GM18870 (cell line): ENCODE measurements at regions not wholly inside any gene's neighbourhood (a gene's known extent, or its start where the extent isn't known, plus 50 kb on each side); places are given as distances from the start of the nearest gene placed in this dataset.
"Not testable (repeated sequence)": the region's sequence is repeated elsewhere in the genome, so short reads cannot be mapped to it uniquely, and the experiment has no call there.

Experiments
- ATAC-seq: cut with Tn5 transposase; IDR thresholded peaks from one replicate; pipeline ENCODE4 v1.9.1; 2021; ENCODE audit warnings: moderate library complexity; ENCODE audit not compliant: unreplicated experiment

- no peak for ATAC-seq
Measured at GRCh38 chr1:177891809-177892208, 78.0 kb downstream of the SEC16B start.

GRCh38 chr1:177890479-177890878 is 79.4 kb downstream of the SEC16B start:
- no peak for ATAC-seq

DNA sequence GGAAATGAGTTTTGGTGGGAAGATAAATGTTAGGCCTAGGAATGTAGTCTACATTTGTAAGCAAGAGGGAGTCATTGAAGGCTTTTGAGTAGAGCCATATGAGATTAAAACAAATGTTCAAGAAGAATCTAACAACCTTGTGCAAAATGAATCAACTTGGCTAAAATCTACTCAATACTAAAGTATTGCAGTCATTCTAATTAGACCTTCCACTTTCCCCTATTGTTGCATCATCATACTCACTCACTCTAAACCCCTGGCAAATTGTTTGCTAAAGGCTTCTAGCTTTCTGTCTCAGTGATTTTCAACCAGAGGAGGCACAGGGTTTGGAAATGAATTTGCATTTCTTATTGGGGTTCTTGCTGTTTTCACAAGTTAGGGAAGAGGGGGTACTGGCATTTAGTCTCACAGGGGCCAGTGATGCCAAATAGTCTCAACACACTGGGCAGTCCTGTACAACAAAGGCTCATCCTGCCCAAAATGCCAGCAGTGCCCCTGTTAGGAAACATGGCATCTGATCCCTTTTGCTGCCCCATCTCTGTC is 85.3 kb downstream of the SEC16B start:
- no peak for ATAC-seq

DNA sequence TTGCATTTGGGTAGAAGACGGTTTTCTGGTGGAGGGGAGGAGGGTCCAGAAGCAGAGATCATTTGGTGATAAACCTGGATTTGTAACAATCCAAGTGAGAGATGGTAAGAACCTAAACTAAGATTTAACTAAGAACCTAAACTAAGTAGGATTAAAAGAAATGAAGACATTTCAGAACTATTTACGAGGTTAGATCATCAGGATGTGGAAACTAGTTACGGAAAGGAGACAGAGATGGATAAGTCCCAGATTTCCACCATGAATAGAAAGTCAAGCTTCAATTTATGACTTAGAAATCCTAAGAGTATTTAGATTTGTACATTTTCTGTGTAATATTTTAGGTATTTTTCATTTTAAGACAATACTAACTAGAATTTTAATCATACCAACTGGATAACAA is 86.3 kb downstream of the SEC16B start:
- no peak for ATAC-seq

DNA sequence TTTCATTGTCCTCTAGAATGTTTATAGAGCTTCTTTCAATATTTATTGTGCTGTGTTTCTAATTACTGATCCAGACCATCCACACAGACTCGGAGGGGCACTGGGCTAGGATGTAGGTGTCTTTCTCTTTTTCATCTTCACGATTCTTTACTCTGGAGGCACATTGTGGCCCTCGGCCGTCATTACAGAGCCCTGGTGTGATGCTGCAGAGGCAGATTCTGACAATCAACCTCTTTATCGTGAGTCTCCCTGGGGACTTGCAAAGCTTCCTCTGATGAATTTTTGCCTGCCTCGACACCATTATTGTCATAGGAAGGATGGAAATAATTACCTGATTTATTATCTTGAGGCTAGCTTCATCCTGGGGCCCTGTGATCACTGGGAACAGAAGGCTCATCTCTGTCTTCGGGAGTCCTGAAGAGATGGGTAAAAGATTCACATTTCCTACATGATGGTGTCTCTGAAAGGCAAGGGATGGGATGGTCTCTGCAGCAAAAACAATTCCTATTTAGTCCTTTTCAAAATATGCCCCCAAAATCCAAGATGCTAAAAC is 89.4 kb downstream of the SEC16B start:
- no peak for ATAC-seq

DNA sequence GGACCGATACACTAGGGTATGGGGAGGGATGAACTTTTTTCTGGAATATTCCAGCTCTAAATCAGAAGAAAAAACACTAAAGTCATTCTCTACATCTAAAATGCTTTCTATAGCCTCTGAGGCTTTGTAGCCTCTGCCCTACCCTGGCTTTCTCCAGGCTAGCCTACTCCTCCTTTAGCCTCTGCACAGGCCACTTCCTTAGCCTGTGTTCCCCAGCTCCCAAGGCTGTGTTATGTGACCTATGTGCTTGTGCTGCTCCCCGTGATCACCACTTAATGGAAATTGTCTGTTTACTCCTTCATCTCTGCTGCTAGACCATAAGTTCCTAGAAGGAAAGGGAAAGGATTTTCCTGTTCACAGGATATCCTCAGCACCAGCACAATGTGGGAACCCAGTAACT is 92.8 kb downstream of the SEC16B start:
- ATAC-seq, result no peak

- ATAC-seq, result no peak
Measured at GRCh38 chr1:177873238-177873637, 96.6 kb downstream of the SEC16B start.

GRCh38 chr1:177872308-177872900 is 97.5 kb downstream of the SEC16B start:
- ATAC-seq, result no peak

DNA sequence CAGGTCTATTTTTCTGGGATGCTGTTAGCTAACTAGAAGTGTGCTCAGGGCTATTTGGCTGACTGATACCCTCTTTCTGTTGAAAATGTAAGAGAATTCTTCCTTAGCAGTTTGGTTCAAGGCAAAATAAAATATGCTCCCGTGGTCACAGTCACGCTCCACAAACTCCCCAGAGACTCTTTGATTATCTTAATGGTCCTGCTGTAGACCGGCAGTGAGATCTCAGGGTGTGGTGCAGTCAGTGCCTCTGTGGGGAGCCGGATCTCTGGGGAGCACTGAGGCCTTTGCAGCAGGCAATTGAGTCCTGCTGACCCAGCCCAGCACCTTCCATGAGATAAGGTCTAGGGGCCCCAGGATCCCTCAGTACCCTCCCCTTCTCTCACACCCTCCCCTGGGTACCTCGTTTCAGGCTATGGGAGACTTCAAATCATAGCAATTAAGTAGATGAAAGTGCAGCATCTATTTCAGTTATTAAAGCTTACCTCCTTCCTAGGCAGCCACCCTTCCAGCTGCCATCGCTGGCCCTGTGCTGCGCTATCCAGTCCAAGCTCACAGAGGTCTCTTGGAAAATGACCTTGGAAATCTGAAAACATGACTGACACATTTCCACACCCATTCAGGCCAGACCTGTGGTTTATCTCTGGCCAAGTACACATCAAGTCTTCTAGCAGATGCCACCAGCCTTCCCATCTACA is 98.1 kb downstream of the SEC16B start:
- no peak for ATAC-seq

DNA sequence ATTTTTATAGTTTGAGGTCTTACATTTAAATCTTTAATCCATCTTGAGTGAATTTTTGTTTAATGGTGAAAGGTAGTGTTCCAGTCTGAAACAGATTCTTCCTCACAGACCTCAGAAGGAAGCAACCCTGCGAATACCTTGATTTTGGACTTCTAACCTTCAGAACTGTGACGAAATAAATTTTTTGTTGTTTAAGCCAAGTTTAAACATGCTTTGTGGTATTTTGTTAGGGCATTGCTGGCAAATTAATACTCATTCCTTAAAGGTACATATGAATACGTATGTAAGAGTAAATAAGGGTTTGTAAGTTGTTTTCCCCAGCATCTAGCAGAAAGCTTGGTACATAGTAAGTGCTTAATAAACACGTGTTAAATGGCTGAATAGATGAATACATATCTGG is 100.3 kb downstream of the SEC16B start:
- no peak for ATAC-seq

DNA sequence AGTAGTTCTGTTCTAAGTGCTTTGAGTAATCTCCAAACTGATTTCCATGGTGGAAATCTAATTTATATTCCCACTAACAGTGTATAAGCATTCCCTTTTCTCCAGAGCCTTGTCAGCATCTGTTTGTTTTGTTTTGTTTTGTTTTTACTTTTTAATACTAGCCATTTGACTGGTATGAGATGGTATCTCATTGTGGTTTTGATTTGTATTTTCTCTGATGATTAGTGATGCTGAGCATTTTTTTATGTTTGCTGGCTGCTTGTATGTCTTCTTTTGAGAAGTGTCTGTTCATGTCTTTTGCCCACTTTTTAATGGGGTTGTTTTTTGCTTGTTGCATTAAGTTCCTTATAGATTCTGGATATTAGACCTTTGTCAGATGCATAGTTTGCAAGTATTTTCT is 100.8 kb downstream of the SEC16B start:
- not testable (repeated sequence) for ATAC-seq

GRCh38 chr1:177865807-177866206 is 104.1 kb downstream of the SEC16B start:
- ATAC-seq, result no peak

GRCh38 chr1:177864538-177865305 is 105.1 kb downstream of the SEC16B start:
- ATAC-seq, result no peak

GRCh38 chr1:177863796-177864195 is 106.1 kb downstream of the SEC16B start:
- ATAC-seq, result no peak

- ATAC-seq, result no peak
Measured at GRCh38 chr1:177862916-177863315, 106.9 kb downstream of the SEC16B start.

DNA sequence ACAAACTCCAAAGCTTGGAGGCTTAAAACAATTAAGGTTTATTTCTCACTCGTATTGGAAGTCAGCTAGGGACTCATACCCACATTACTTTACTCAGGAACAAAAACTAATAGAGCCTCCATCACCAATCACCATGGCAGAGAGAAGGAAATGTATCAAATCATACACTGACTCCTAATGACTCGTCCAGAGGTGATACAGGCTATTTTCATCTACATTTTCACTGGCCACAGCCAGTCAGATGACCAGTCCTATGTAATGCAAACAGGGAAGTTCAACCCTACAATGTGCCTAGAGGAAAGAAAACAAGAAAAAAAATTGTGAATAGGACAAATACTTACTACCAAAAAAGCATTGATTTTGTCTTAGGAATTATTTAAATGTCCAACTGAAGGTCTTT is 110.3 kb downstream of the SEC16B start:
- no peak for ATAC-seq

GRCh38 chr1:177858332-177858821 is 111.5 kb downstream of the SEC16B start:
- ATAC-seq, result no peak

DNA sequence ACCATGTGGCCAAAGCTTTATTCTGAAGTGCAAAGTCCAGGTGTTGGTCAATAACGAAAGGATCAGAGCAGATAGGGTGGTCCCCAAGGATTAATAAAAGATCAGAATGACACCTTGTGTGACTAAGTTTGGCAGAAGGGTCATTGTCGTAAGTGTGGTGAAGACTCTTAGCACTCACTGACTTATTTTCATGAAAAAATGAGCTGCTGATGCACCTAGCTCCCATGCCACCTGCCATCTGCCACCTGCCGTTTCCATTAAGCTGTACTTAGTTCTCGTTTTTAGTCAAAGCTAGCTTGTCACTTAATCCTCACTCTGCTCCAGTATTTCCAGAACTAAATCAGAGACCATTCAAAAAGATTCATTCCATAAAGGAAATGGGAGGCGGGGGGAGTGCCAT is 112.6 kb downstream of the SEC16B start:
- ATAC-seq, result no peak

DNA sequence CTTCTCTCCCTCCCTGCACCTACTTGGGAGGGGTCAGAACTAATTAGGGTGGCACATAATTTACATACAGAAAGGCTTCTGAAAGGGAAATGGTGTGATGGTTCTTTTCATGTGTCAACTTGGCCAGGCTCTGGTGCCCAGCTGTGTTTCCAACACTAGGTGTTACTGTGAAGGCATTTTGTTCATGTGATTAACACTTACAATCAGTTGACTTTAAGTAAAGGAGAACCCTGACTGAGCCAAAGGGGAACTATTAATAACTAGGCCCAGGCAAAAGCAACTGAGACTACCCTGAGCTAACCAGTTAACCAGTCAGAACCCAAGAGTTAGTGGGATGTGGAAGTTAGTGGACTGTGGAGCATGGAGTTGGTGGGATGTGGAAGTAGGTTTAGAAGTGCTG is 114.9 kb downstream of the SEC16B start:
- ATAC-seq, result no peak

- ATAC-seq, result no peak
Measured at GRCh38 chr1:177849579-177850290, 120.1 kb downstream of the SEC16B start.

- no peak for ATAC-seq
Measured at GRCh38 chr1:177849130-177849529, 120.7 kb downstream of the SEC16B start.
